NCI-H82 treated with DMSO at 0.1 percent for 48 hours (cell line): ENCODE measurements at regions not wholly inside any gene's neighbourhood (a gene's known extent, or its start where the extent isn't known, plus 50 kb on each side); places are given as distances from the start of the nearest gene placed in this dataset.

Source experiments
- DNase-seq: peaks from one replicate; lab custom pipeline; 2025; ENCODE audit not compliant: unreplicated experiment; lab: John Stamatoyannopoulos, UW

GRCh38 chr14:71688576-71688975 lies 243.7 kb upstream of the RGS6 start:
- DNase-seq, result no peak

- DNase-seq, result no peak
Observed at GRCh38 chr14:71690478-71690877, 241.8 kb upstream of the RGS6 start.

- no peak for DNase-seq
Observed at GRCh38 chr14:71692496-71692895, 239.7 kb upstream of the RGS6 start.

GRCh38 chr14:71693381-71693780 lies 238.8 kb upstream of the RGS6 start:
- DNase-seq, result no peak

GRCh38 chr14:71694591-71695530 lies 237.4 kb upstream of the RGS6 start:
- DNase-seq, result no peak

GRCh38 chr14:71695611-71696350 lies 236.4 kb upstream of the RGS6 start:
- no peak for DNase-seq

- no peak for DNase-seq
Observed at GRCh38 chr14:71698027-71698426, 234.2 kb upstream of the RGS6 start.

GRCh38 chr14:71698673-71699072 lies 233.6 kb upstream of the RGS6 start:
- no peak for DNase-seq

- DNase-seq, result no peak
Observed at GRCh38 chr14:71701990-71702389, 230.2 kb upstream of the RGS6 start.

- DNase-seq, result peak; percentile 72
Observed at GRCh38 chr14:71702786-71703185, 229.4 kb upstream of the RGS6 start.

GRCh38 chr14:71703477-71703876 lies 228.8 kb upstream of the RGS6 start:
- DNase-seq, result no peak

GRCh38 chr14:71704210-71704609 lies 228.0 kb upstream of the RGS6 start:
- DNase-seq, result no peak

- no peak for DNase-seq
Observed at GRCh38 chr14:71705460-71705859, 226.8 kb upstream of the RGS6 start.

GRCh38 chr14:71709076-71709475 lies 223.2 kb upstream of the RGS6 start:
- DNase-seq, result no peak

- no peak for DNase-seq
Observed at GRCh38 chr14:71709987-71710386, 222.2 kb upstream of the RGS6 start.

- DNase-seq, result no peak
Observed at GRCh38 chr14:71711125-71711524, 221.1 kb upstream of the RGS6 start.

GRCh38 chr14:71711619-71712018 lies 220.6 kb upstream of the RGS6 start:
- DNase-seq, result peak; percentile 44

- DNase-seq, result no peak
Observed at GRCh38 chr14:71712478-71712877, 219.8 kb upstream of the RGS6 start.

- no peak for DNase-seq
Observed at GRCh38 chr14:71713016-71713415, 219.2 kb upstream of the RGS6 start.

GRCh38 chr14:71713451-71713850 lies 218.8 kb upstream of the RGS6 start:
- no peak for DNase-seq

GRCh38 chr14:71714225-71714624 lies 218.0 kb upstream of the RGS6 start:
- no peak for DNase-seq
